Left cardiac atrium (tissue), 4 donors: ENCODE measurements at regions not wholly inside any gene's neighbourhood (a gene's known extent, or its start where the extent isn't known, plus 50 kb on each side); places are given as distances from the start of the nearest gene placed in this dataset.

ENCODE experiments used
- ATAC-seq, 2 donors: fragments of 200-7000 bp; cut with Tn5 transposase; one replicate each; pipeline ENCODE4 v1.9.1; 2020; ENCODE audit warnings: mild to moderate bottlenecking in 2 of 2, moderate library complexity in 2 of 2
- DNase-seq: peaks from one replicate; pipeline ENCODE4 v3.0.0-alpha.2; 2020
- intact Hi-C, 2 donors: fragments of 100-400 bp; cut with DNase I; formaldehyde crosslinking; loops; one replicate each; pipeline versions ENCODE4 v1.14.1 to v1.15.1; 2022 to 2023
- donor health status: DM: no; HTN: yes; CAD: no.
- donor health status: DM: no; HTN: yes; CAD: no; lungs with severe emphysema.
- donor health status: DM: yes; HTN: yes; CAD: no.
- donor health status: Dilated cardiomyopathy.

DNA sequence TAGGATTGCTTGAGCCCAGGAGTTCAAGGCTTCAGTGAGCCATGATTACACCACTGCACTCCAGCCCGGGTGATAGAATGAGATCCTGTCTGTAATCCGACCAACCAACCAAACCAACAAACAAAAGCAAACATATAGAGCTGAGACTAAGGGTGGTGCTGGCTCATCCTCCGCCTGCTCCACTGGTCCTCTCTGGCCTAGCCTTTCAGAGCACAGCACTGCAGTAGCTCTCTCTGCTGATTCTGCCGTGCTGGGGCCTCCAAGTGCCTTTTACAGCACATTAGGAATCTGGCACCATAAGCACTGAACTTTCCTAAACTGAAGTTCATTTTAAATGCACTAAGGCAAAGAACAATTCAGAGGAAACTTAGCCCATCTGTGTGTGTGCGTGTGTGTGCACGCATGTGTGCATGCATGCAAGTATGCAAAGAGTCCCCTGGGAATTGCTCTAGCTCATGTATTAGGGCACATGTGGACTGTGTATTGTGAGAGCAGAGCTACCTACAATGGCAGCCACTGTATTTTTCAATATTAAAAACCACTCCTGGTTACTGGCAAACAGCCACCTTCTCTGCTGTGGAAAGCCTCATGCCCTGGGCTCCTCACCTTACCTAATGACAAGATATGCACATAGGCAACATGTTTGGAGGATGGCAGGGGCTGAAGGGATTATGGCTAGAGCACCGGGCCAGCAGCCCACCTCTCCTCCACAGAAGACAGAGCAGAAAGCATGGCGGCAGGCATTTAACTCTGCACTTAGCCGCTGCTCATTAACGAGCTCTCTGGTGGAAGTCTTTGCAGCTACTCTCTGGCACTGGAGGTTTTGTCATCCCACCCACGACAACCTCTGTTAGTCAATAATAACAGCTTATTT lies 223.1 kb upstream of the TSHZ3 start:
- DNase-seq (no peak), ATAC-seq (no peak)
- intact Hi-C loops = no loop called here

DNA sequence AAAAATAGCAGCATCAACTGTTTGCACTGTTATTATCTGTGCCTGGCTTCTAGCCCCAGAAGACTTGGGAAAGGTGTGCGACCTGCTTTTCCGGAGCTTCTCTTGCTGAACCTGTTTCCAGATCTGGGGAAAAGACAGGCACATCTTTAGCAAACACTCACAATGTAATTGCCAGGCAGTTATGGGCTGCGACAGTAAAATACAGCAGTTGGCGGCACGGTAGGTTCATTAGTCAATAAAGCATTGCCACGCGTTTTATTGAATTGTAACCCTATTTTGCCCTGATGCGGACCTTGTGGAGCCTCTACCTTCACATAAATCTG lies 223.7 kb upstream of the TSHZ3 start:
- ATAC-seq = no peak
- intact Hi-C loops = no loop called here
- DNase-seq = no peak

DNA sequence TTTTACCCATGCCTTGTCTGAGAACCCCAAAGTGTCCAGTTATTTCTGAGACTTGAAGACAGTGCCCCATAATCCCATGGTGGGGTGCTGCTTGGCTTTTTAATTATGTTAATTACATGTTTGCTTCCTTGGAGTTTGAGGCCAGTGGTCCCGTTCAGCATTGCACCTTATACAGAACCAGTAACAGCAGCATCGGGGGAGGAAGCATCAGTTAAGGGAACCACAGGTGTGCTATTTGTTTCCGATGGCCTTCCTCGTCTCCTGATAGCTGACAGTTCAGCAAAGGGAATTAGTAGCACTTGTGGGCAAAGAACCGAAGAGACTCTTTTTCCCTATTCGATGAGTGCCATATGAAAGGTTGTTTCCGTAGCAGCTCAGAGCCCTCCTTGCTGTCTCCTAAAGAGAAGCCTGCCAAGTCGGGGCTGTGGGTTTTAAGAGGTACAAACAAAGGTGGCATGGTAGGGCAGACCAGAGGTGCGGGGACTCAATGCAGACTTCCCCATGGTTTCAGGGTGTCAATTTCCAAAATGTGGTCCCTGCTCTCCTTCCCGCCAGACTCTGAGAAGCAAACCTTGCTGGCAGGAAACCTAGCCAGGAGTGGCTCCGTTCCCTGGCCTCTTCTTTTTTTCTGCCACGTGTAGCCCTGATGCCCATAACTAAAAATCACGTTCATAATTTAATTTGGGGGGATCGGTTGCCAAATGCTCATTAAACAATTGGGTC lies 225.2 kb upstream of the TSHZ3 start:
- intact Hi-C loops = no loop called here
- DNase-seq (no peak), ATAC-seq (no peak)

DNA sequence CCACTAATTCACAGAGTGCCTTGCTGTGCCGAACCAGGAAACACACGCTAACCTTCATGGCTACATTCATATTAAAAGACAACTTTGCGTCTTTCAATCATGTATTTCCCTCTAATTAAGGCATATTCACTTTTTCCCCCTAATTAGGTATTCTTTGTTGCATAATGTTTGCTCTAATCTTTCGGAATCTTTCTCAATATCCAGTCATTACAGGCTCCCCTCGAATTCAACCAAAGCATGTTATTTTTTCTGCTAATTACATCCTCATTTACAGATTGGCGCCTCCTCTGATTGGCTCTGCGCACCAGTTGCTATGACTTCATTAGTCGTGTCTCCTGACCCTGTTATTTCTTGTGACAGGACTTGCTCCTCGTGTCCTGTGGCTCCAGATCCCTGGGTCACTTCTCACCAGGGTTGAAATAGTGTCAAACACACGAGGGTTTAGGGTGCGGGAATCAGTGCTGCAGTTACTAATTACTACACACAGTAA lies 226.7 kb upstream of the TSHZ3 start:
- no peak for DNase-seq
- intact Hi-C loops = no loop called here
- ATAC-seq = no peak

DNA sequence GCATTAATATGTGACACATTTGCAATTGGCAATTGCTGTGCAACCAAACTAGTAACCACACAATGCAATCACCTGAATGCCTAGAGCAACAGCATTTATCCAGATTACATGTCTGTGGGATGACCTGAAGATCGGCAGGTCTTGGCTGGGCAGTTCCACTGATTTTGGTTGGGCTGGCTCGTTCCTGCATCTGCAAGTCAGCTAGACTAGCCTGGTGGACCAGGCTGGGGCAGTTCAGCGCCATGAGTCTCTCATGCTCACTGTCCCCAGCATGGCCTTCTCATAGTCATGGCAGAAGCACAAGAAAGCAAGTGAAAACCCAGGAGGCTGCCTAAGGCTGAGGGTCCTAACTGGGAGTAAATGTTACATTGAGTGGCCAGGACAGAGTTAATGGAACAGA lies 229.1 kb upstream of the TSHZ3 start:
- intact Hi-C loops = no loop called here
- DNase-seq (no peak), ATAC-seq (no peak)

DNA sequence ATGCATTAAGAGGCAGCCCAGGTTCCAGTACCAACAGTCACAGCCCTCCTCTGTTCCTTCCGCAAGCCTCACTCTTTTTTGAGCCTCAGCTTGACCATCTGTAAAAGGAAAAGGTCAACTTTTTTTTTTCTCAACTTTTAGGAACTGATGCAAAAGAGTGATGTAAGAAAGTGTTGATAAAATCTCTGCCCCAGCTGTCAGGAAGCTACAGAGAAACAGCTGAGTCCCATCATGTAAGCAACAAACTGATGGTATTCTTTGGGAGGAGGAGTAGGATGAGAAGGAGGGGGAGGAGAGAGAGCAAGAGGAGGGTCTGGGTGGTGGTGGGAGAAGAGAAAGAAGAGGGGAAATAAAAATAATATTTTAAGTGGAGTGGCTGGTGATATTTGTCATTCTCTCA lies 233.9 kb upstream of the TSHZ3 start:
- DNase-seq = no peak
- intact Hi-C loops = no loop called here
- no peak for ATAC-seq

DNA sequence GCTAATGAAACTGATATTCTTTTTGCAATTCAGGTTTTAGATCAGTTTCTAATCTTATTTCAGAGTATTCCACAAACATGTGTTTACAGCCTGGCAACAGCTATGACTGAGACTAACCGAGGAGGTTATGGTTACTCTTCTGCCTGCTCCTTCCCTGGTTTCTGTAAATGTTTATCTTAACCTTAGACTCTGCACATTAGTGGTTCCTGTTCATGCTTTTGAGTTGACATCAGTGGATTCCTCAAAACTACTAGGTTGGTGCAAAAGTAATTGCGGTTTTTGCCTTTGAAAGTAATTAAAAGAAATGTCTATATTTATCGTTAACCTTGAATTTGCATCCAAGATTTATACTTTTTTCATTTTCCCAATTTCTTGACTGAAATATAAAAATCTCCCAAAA lies 237.0 kb upstream of the TSHZ3 start:
- ATAC-seq (no peak), DNase-seq (no peak)
- intact Hi-C loops = no loop called here

DNA sequence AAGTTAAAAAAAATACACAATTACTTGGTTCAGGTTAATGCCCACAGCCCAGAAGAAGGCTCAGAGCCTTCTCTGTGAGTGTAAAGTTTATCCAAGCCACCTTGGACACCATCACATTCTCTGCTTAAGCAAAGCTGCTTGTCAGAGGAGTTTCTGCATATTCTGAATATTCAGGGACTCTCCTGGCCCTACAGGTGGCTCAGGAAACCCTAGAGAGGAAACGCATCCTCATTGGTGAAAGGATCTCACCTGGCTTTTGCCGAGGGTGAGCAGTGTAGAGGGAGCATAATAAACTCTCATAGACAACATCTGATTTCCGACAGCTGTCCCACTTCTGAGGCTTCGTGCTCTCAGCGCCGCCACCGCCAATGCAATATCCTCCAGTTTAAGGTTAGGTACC lies 239.9 kb upstream of the TSHZ3 start:
- intact Hi-C loops = no loop called here
- DNase-seq = no peak
- no peak for ATAC-seq

DNA sequence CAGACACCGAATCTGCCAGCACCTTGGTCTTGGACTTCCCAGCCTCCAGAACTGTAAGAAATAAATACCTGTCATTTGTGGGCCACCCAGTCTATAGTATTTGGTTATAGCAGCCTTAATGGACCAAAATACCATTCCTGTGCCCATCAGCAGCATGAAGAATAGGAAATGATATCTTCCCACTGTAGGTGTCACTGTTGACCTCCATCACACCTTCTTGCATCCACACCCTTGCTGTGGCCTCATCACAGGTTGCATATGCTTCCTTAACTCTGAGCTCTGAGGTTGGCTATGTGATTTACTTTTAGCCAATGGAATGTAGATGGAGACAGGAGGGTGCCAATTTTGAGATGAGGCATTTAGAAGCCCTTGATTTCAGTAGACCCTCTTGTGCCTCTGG lies 242.0 kb upstream of the TSHZ3 start:
- ATAC-seq = no peak
- no peak for DNase-seq
- intact Hi-C loops = no loop called here

DNA sequence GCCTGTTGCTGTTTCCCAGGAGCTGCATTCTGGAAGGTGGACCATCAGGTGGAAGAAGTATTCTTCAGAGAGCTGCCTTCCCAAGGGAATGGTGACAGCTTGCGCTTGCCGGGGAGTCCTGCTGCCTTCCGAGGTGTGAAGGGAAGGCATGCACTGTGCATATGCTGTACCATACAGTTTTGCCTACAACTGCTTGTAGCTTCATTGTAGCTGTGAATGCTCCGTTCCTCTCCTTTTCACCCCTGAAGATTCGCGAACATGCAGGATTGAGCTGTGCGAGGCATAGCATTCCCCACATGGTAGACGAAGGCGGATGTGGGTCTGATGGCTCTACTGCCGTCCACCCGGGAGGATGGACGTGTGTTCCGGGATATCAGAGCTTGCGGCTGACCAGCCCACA lies 243.2 kb upstream of the TSHZ3 start:
- ATAC-seq = no peak

DNA sequence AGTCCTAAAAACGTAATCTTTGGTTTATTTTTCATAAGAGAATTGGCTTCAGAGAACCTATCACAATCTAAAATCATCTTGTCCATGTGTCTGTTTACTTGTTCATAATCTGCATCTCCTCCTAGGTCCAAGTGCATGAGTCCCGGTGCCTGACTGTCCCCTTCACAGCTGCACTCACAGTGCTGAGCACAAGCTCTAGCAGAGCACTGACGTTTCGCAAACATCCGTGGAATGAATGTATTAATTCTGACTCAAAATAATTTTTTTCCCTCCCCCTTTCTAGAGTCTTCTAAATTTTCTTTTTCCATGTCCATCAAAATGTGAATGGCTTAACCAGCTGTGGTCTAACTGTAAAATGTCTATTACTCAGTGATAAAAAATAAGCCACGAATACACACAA lies 245.5 kb upstream of the TSHZ3 start:
- DNase-seq = no peak
- ATAC-seq = no peak
- intact Hi-C loops = no loop called here

More for the DNA sequence above, 243.2 kb upstream of the TSHZ3 start:
- intact Hi-C loops = no loop called here
- DNase-seq = no peak

DNA sequence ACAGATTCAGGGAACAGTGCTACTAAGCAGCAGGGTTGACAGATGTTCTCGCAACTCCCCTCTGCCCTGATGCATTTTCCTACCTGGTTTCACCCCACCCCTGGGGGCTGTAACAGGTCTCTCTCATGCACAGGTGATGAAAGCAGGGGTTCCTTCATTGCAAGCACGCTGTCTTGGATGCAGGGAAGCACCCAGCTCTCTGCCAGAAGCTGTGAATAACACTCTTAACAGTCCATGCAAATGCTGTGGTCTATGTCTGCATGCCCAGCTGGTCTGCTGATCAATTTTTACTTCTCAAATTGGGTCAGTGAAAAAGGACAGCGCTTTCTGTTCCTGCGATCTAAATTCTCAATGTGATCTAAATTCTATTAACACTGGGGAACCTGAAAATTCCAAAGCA lies 246.3 kb upstream of the TSHZ3 start:
- ATAC-seq = no peak
- intact Hi-C loops = no loop called here

DNA sequence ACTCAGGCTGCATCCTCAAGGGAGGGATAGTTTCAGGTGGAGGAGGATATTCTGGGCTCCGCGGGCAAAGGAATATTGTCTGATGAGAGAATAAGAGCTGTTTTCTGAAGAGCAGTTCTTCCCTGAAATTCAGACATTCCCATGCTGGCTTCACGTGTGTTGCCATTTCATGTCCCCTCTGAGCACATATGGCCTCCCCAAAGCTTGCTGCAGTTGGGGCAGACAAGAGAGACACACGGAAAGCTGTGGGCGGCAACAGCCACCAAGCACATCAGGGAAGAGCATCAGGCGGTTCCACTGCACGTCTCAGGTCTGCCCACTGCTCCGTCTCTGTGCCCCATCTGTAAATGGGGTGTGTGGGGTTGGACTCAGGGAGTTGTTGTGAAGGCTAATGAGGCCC lies 247.5 kb upstream of the TSHZ3 start:
- DNase-seq (no peak), ATAC-seq (no peak)
- intact Hi-C loops = no loop called here

More for the DNA sequence above, 246.3 kb upstream of the TSHZ3 start:
- DNase-seq = no peak

DNA sequence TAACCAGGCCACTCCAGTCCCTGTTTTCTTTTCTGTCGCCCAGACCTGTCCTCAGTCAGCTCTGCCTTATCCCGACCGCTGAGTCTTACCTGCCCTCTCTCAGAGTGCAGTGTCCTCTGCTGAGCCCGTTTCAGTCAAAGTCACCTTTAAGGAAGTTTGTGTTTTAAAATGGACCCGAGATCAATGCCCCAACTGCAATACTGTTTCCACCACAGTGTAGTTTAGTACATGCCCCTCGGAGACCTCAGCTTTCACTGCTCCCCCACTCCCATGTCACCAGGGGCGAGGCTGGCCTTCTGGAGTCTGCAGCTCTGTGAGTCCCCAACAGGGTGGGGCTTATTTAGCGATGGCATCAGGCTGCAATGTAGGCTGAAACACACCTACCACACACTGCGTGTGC lies 248.4 kb upstream of the TSHZ3 start:
- DNase-seq (no peak), ATAC-seq (no peak)
- intact Hi-C loops = no loop called here

DNA sequence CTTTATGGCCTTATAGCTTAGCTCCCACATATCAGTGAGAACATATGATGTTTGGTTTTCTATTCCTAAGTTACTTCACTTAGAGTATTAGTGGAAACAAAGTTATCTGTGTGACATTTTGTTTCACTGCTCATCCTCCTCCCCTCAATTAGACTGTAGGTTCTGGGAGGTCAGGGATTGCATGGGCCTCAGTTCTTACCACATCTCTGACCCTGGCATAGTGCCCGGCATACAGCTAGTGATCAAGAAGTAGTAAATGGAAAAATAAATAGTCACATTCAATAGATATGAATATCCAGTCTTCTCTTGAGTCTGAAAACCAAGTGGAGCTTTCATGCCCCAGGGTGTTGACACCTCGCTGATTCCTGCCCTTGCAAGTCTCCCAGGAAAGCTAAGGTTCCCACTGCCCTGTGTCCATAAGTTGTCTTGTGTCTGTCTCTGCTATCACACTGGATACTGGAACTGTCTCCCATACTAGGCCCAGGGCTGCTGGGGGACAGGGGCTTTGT lies 249.5 kb upstream of the TSHZ3 start:
- DNase-seq = no peak
- ATAC-seq = no peak
- intact Hi-C loops = no loop called here

DNA sequence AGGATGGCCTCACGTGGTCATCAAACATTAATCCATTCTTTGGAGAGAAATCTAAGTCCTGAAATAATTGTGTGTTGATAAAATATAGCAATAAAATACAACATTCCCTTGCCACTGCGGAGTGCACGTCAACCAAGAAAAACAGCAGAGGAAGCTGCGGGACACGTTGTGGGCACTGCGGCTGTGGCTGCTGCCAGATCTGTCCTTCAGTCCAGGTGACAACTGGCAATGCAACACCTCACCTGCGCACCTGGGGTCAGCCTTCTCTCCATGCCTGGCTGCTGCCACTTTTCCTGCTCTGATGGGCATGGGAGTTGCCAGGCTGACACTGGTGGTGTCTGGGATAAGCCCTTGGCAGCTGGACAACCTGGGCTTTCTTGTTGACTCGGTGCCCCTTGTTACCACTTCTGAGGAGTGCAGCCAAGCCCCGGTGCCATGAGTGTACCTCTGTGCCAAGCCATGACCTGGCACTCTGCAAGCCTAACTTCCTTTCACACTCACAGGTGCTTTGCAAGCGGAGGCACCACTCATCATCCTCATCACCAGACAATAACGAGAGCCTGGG lies 251.6 kb upstream of the TSHZ3 start:
- no peak for DNase-seq
- intact Hi-C loops = no loop called here
- no peak for ATAC-seq

DNA sequence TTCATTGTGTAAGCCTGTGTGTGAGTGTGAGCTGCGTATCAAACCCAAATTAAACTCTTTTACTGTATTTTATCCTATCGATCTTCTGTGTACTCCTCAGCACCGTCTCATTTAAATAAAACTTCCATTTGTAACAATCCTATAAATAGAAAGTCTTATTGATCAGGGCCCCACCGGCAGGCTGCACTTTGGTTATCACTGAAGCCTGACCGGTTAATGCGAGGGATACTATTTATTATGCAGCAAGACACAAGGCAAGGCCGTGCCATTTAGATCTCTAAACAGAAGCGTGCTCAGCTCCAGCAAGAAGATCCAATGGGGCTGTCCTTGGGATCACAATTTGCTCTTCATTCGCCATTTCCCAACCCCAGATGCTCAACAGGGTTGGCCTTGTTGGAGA lies 252.6 kb upstream of the TSHZ3 start:
- ATAC-seq (no peak), DNase-seq (no peak)
- intact Hi-C loops = no loop called here

DNA sequence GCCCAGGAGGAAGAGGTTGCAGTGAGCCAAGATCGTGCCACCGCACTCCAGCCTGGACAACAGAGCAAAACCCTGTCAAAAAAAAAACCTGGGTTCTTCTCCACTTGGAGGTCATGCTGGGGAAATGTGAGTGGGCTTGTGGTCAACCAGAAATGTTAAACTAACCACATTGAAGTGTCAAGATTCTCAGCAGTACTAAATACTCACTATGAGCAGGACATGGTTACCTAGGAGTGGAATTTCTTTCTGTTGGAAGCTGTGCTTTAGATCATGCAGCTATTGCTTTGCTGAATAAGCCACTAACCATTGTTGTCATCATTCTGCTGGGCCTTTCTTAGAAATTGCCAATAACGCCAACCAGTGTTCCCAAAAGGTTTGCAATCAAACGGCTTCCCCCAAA lies 253.3 kb upstream of the TSHZ3 start:
- DNase-seq (no peak), ATAC-seq (no peak)
- intact Hi-C loops = no loop called here

DNA sequence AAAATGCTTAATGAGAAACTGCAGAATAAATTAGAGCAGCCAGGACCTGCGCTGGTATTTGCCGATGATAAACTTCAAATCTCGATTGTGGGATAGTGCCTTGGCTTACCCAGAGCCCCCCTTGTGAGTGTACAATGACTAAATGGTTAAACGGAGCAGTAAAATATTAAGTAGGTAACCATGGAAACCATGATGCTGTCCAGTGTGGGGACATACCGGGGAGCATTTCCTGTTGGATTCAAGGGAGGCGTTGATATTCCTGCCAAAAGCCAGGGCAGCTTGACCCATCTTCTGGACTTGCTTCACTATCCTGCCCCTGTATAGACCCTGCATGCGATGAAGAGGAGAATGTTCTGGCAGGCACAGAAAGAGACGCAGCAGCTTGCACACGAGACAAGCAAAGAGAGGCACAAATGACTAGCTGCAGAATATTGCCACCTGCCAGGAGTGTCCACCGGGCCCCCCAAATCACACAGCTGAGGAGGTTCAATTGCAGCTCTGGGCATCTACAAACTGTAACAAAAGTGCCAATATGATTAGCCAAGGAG lies 255.3 kb upstream of the TSHZ3 start:
- DNase-seq = no peak
- ATAC-seq = no peak
- intact Hi-C loops = no loop called here

DNA sequence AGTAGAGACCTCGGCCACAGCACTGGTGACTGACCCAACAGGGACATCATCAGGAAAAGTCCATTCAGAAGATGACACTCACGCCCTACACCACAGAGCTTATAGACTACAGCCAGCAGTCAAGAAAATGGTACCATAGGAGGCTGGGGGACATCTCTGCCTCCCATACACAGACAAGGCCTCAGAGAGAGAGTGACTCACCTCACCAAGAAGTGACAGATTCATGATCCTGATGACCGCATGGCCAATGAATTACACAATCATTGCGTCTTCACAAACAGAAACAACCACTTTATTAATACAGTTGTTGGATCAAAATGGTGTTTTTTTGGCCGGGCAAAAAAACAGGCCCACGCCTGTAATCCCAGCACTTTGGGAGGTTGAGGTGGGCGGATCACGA lies 260.8 kb upstream of the TSHZ3 start:
- ATAC-seq (no peak), DNase-seq (no peak)
- intact Hi-C loops = no loop called here
